Panc1 (cell line): ENCODE measurements at regions not wholly inside any gene's neighbourhood (a gene's known extent, or its start where the extent isn't known, plus 50 kb on each side); places are given as distances from the start of the nearest gene placed in this dataset.
"Not testable (repeated sequence)": the region's sequence is repeated elsewhere in the genome, so short reads cannot be mapped to it uniquely, and the experiment has no call there.

Experiments used
- ATAC-seq: fragments of 200-7000 bp; cut with Tn5 transposase; 2 replicates; pipeline ENCODE4 v1.9.1; 2020; ENCODE audit warnings: mild to moderate bottlenecking, moderate library complexity
- BruUV-seq: library from RNA; stranded (reverse); fragments of 400-500 nt; replicated peaks from 2 replicates; lab custom pipeline; 2021; lab: Mats Ljungman, UMichigan
- CTCF ChIA-PET: fragments of 300-600 bp; sonication (Branson Sonifier 250); formaldehyde crosslinking; loops from one replicate; lab custom pipeline; 2022; ENCODE audit warnings: antibody characterized with exemption; lab: Charles Lee
- POLR2A ChIA-PET: fragments of 300-600 bp; sonication (Branson Sonifier 250); formaldehyde crosslinking; loops from one replicate; lab custom pipeline; 2022; ENCODE audit warnings: antibody characterized with exemption; lab: Charles Lee
- DNase-seq: peaks from one replicate; pipeline ENCODE4 v3.0.0-alpha.2; 2010; ENCODE audit warnings: low read depth, low spot score
- H3K27ac ChIP-seq: 2 replicates; pipeline ENCODE4 v1.5.1; 2011; ENCODE audit warnings: mild to moderate bottlenecking, low read length, inconsistent platforms
- H3K27me3 ChIP-seq: fragments of 200-500 bp; sonication (Bioruptor generic); 2 replicates; pipeline ENCODE4 v1.6.0; 2014; ENCODE audit warnings: low read length, inconsistent platforms; ENCODE audit not compliant: control insufficient read depth, insufficient read depth
- H3K36me3 ChIP-seq: fragments of 200-500 bp; sonication (Bioruptor generic); 2 replicates; pipeline ENCODE4 v1.5.1; 2014; ENCODE audit warnings: inconsistent platforms, mild to moderate bottlenecking, low read length, moderate library complexity; ENCODE audit not compliant: control insufficient read depth, insufficient read depth
- H3K4me1 ChIP-seq: 2 replicates; pipeline ENCODE4 v1.5.1; 2011; ENCODE audit warnings: inconsistent platforms, mild to moderate bottlenecking, low read length, moderate library complexity; ENCODE audit not compliant: control insufficient read depth, insufficient read depth
- H3K4me3 ChIP-seq, 2 experiments: 2 replicates each; pipeline ENCODE4 v1.5.1; 2011 to 2012; ENCODE audit warnings: low read depth in 2 of 2, low read length in 2 of 2, mild to moderate bottlenecking in 2 of 2, inconsistent platforms in 1 of 2, moderate library complexity in 1 of 2
- H3K9me3 ChIP-seq: fragments of 200-500 bp; sonication (Bioruptor generic); 2 replicates; pipeline ENCODE4 v1.5.1; 2014; ENCODE audit warnings: low read depth, mild to moderate bottlenecking, inconsistent platforms, low read length, moderate library complexity; ENCODE audit not compliant: control insufficient read depth, insufficient read depth
- POLR2AphosphoS5 ChIP-seq: IDR thresholded peaks from 2 replicates; pipeline ENCODE4 v1.6.1; 2012; ENCODE audit warnings: mild to moderate bottlenecking, low read depth, low read length, moderate library complexity
- SIN3A ChIP-seq: IDR thresholded peaks from 2 replicates; pipeline ENCODE4 v1.6.1; 2012; ENCODE audit warnings: low read depth, mild to moderate bottlenecking, low read length, moderate library complexity, borderline replicate concordance; ENCODE audit not compliant: insufficient read depth
- TCF7L2 ChIP-seq: IDR thresholded peaks from 2 replicates; pipeline ENCODE4 v1.6.1; 2011; ENCODE audit warnings: mild to moderate bottlenecking, low read depth, low read length, inconsistent platforms
- in situ Hi-C: cut with HindIII; loops from 2 replicates; pipeline ENCODE4 v1.10.0; 2016; ENCODE audit warnings: low sequenced_read_pairs, low pct_unique_long_range_greater_than_20kb
- intact Hi-C: fragments of 100-400 bp; cut with micrococcal nuclease; formaldehyde crosslinking; loops from one replicate; pipeline ENCODE4 v1.10.0; 2022; ENCODE audit not compliant: unreplicated experiment
- TF ChIP-seq, protein P1 (sequence below), 2 experiments: IDR thresholded peaks; 2 replicates each; pipeline ENCODE4 v1.6.1; 2011 to 2012; ENCODE audit warnings: low read depth in 2 of 2, control low read depth in 1 of 2, low read length in 1 of 2, mild to moderate bottlenecking in 1 of 2, moderate library complexity in 1 of 2; ENCODE audit not compliant: insufficient read depth in 1 of 2
- TF ChIP-seq, protein P2 (sequence below): fragments of 450-650 bp; IDR thresholded peaks from 2 replicates; pipeline ENCODE4 v1.5.1; 2017; ENCODE audit warnings: mild to moderate bottlenecking

DNA sequence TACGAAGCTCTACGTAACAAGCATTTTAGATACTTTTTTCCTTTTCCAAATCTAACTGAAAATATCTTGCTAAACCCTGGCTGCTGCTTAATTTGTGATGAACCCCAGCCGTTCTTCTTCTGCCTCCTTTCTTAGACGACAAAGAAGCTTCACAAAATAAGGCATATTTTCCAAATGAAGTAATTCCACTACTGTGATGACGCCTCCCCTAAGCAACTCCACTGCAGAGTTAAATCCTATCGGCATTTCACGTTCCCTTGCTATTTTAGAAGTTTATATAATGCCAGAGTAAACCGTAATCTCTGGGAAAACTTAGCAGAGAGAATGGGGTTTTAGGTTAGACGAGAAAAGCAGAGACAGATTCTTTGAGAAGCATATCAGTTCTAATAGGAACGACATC lies 683.1 kb upstream of the SALL1 start:
- POLR2A ChIA-PET: no interaction called here
- in situ Hi-C loops (no loop called here), intact Hi-C loops (no loop called here)
- DNase-seq (no peak), ATAC-seq (no peak)
- no peaks in the 10 kb centered on the region for H3K36me3 ChIP-seq
- H3K27ac ChIP-seq: no peak overlapping the region
- H3K9me3 ChIP-seq: no peaks in the 10 kb centered on the region
- no peaks in the 10 kb centered on the region for H3K27me3 ChIP-seq
- no TSS peak for BruUV-seq
- no peaks in the 10 kb centered on the region for H3K4me1 ChIP-seq
- CTCF ChIA-PET: no interaction called here
- TF ChIP-seq TCF7L2 (no peak), POLR2AphosphoS5 (no peak), SIN3A (no peak)
- TF ChIP-seq, protein P1, sequence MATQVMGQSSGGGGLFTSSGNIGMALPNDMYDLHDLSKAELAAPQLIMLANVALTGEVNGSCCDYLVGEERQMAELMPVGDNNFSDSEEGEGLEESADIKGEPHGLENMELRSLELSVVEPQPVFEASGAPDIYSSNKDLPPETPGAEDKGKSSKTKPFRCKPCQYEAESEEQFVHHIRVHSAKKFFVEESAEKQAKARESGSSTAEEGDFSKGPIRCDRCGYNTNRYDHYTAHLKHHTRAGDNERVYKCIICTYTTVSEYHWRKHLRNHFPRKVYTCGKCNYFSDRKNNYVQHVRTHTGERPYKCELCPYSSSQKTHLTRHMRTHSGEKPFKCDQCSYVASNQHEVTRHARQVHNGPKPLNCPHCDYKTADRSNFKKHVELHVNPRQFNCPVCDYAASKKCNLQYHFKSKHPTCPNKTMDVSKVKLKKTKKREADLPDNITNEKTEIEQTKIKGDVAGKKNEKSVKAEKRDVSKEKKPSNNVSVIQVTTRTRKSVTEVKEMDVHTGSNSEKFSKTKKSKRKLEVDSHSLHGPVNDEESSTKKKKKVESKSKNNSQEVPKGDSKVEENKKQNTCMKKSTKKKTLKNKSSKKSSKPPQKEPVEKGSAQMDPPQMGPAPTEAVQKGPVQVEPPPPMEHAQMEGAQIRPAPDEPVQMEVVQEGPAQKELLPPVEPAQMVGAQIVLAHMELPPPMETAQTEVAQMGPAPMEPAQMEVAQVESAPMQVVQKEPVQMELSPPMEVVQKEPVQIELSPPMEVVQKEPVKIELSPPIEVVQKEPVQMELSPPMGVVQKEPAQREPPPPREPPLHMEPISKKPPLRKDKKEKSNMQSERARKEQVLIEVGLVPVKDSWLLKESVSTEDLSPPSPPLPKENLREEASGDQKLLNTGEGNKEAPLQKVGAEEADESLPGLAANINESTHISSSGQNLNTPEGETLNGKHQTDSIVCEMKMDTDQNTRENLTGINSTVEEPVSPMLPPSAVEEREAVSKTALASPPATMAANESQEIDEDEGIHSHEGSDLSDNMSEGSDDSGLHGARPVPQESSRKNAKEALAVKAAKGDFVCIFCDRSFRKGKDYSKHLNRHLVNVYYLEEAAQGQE (IDR thresholded peaks at IDR 0.05; ENCODE audit: insufficient read depth in 1 of 2, low read depth in 2 of 2, low read length in 1 of 2): no peak
- TF ChIP-seq, protein P2, sequence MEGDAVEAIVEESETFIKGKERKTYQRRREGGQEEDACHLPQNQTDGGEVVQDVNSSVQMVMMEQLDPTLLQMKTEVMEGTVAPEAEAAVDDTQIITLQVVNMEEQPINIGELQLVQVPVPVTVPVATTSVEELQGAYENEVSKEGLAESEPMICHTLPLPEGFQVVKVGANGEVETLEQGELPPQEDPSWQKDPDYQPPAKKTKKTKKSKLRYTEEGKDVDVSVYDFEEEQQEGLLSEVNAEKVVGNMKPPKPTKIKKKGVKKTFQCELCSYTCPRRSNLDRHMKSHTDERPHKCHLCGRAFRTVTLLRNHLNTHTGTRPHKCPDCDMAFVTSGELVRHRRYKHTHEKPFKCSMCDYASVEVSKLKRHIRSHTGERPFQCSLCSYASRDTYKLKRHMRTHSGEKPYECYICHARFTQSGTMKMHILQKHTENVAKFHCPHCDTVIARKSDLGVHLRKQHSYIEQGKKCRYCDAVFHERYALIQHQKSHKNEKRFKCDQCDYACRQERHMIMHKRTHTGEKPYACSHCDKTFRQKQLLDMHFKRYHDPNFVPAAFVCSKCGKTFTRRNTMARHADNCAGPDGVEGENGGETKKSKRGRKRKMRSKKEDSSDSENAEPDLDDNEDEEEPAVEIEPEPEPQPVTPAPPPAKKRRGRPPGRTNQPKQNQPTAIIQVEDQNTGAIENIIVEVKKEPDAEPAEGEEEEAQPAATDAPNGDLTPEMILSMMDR: no peak
- no peak overlapping the region for H3K4me3 ChIP-seq

DNA sequence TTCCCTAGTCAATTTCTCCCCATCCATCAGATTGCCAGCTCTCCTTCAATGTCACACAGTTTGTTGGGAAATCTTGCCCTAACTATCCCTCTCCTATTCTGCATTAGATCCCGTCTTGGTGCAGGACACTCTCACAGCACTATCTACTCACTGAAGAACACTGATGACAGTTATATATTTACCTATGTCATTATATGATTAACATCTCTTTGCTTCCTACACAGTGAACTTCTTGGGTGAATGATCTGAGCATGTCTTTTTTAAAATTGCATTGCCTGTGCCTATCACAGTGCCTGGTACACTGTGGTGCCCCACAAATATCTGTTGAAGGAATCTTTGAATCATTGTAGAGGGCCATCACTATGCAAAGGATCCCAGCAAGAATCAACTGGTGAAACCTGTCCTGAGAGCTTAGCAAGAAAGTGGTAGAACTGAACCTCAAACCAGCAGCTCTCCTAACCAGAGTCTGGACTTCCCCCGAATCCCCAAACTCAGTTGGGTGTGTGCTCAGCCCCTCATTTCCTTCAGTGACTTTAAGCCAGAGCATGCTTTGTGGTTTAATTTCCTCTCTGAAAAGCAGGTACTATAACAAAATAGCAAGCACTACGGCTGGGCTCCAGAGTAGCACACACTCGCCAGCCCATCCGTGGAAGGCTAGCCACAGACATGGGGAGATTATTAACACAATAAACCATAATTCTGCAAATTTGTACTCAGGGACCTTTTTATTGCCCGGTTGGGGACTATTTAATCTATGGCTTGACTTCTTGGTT lies 680.7 kb upstream of the SALL1 start:
- CTCF ChIA-PET: no interaction called here
- H3K4me3 ChIP-seq: no peak overlapping the region
- H3K27ac ChIP-seq: no peak overlapping the region
- POLR2A ChIA-PET: no interaction called here
- ATAC-seq: no peak
- intact Hi-C loops (no loop called here), in situ Hi-C loops (no loop called here)
- TF ChIP-seq TCF7L2 (no peak), POLR2AphosphoS5 (no peak), SIN3A (no peak)
- TF ChIP-seq, protein P1 (IDR thresholded peaks at IDR 0.05; ENCODE audit: insufficient read depth in 1 of 2, low read depth in 2 of 2, low read length in 1 of 2): no peak
- TF ChIP-seq, protein P2: no peak
- no peaks in the 10 kb centered on the region for H3K27me3 ChIP-seq
- H3K4me1 ChIP-seq: no peaks in the 10 kb centered on the region
- no TSS peak for BruUV-seq
- no peaks in the 10 kb centered on the region for H3K9me3 ChIP-seq
- no peaks in the 10 kb centered on the region for H3K36me3 ChIP-seq
- no peak for DNase-seq

DNA sequence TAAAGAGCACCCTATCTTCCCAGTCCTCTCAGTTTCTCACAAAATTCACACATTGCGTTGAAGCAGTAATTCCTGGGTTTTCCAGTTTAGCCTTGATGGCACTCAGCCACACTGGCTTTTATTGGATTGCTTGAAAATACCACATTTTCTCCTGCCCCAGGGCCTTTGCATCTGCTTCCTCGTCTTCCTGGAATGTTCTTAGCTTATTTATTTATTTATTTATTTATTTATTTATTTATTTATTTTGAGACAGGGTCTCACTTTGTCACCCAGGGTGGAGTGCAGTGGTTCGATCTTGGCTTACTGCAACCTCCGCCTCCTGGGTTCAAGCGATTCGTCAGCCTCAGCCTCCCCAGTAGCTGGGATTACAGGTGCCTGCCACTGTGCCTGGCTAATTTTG lies 680.0 kb upstream of the SALL1 start:
- H3K27me3 ChIP-seq, H3K27ac ChIP-seq, DNase-seq, H3K9me3 ChIP-seq, H3K36me3 ChIP-seq, ATAC-seq, CTCF ChIA-PET, H3K4me1 ChIP-seq, BruUV-seq, intact Hi-C loops, in situ Hi-C loops, POLR2A ChIA-PET, H3K4me3 ChIP-seq: not testable (repeated sequence)
